PC-9 (cell line): ENCODE measurements at regions not wholly inside any gene's neighbourhood (a gene's known extent, or its start where the extent isn't known, plus 50 kb on each side); places are given as distances from the start of the nearest gene placed in this dataset.

Source experiments
- CTCF ChIP-seq: fragments of 200-600 bp; sonication (generic); conservative IDR thresholded peaks from 2 replicates; pipeline ENCODE4 v1.6.1; 2017; ENCODE audit warnings: mixed run types, antibody characterized with exemption, mild to moderate bottlenecking, moderate library complexity
- EZH2 ChIP-seq: fragments of 200-600 bp; sonication (generic); IDR thresholded peaks from 2 replicates; pipeline ENCODE4 v1.8.0; 2017; ENCODE audit warnings: antibody characterized with exemption, low read depth

- TF ChIP-seq CTCF, result no peak
- no peak for TF ChIP-seq EZH2
Observed at GRCh38 chr13:105201351-105201750, 1334.1 kb downstream of the EFNB2 start.
